GM13977 (cell line): ENCODE measurements at regions not wholly inside any gene's neighbourhood (a gene's known extent, or its start where the extent isn't known, plus 50 kb on each side); places are given as distances from the start of the nearest gene placed in this dataset.
"Not testable (repeated sequence)": the region's sequence is repeated elsewhere in the genome, so short reads cannot be mapped to it uniquely, and the experiment has no call there.

Source experiments
- DNase-seq: peaks from one replicate; pipeline ENCODE4 v3.0.0; 2012; ENCODE audit warnings: low spot score
- in situ Hi-C: fragments of 300-500 bp; cut with MboI; formaldehyde crosslinking; loops from one replicate; pipeline ENCODE4 v1.12.0; 2022; ENCODE audit warnings: low sequenced_read_pairs, low pct_unique_long_range_greater_than_20kb, mixed read lengths, inconsistent platforms; ENCODE audit not compliant: unreplicated experiment
- TF ChIP-seq, protein P1 (sequence below): IDR thresholded peaks from 2 replicates; pipeline ENCODE4 v1.5.1; 2012; ENCODE audit warnings: mild to moderate bottlenecking, control low read depth; ENCODE audit not compliant: insufficient read depth; ENCODE audit errors: extremely low read depth, missing control alignments

DNA sequence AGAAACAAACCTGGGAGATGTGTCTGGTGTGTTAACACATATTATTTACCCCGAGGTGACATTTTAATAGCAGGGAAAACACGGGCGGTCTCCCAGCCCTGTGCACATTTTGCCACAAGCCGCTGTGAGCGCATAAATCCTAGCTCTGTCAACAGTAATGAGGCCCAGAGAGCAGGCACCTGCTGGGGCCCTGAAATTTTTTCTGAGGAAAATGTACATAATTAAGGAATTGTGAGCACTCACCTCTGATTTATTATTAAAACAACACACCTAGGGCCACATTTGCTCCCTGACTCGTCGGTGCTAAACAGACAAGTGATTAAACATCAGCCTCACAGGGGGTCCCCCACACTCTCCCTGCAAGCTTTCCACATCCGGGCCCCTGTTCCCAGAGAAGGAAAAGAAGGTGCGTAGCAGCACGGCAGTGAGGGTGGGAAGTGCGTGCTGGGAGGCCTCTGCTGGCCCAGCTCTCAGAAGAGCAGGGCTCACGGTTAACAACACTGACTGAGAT, 616.3 kb downstream of the UQCRFS1 start:
- TF ChIP-seq, protein P1, sequence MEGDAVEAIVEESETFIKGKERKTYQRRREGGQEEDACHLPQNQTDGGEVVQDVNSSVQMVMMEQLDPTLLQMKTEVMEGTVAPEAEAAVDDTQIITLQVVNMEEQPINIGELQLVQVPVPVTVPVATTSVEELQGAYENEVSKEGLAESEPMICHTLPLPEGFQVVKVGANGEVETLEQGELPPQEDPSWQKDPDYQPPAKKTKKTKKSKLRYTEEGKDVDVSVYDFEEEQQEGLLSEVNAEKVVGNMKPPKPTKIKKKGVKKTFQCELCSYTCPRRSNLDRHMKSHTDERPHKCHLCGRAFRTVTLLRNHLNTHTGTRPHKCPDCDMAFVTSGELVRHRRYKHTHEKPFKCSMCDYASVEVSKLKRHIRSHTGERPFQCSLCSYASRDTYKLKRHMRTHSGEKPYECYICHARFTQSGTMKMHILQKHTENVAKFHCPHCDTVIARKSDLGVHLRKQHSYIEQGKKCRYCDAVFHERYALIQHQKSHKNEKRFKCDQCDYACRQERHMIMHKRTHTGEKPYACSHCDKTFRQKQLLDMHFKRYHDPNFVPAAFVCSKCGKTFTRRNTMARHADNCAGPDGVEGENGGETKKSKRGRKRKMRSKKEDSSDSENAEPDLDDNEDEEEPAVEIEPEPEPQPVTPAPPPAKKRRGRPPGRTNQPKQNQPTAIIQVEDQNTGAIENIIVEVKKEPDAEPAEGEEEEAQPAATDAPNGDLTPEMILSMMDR, result no peak
- DNase-seq, result no peak
- in situ Hi-C loops, result no loop called here

DNA sequence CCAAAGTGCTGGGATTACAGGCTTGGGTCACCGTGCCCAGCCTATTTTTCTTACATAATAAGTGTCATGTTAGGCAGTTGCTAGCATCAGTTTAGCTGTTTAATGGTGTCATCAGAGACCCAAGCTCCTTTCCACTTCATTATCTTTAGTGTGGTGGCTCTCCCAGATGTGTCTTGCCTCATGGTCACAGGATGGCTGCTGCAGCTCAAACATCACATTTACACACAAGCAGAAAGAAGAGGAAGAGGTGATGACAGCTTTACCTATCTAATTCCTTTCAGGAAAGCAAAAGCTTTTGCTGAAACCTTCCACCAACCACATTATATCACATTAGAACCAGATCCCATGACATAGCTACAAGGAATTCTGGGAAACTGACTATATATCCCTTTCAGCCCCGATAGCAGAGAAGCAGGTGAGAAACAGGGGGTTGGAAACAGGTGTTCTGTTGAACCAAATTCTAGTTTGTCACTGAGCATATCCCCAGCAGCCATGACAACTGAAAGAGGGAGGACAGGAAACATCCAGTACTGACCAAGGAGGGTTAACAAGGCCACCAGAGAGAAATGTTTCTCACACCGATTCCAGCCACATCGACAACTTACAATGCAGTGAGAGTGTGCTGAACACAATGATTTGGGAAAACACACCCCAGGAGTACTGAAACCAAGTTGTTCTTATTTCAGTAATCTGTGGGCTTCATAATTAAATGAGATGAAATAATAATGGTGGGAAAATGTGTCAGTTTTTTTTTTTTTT, 617.0 kb downstream of the UQCRFS1 start:
- in situ Hi-C loops, result no loop called here
- DNase-seq, result no peak
- TF ChIP-seq, protein P1, result no peak

- DNase-seq, result no peak
- TF ChIP-seq, protein P1, result no peak
- in situ Hi-C loops, result no loop called here
Measured at GRCh38 chr19:28594737-28595136, 618.2 kb downstream of the UQCRFS1 start.

- DNase-seq, in situ Hi-C loops: not testable (repeated sequence)
Measured at GRCh38 chr19:28589991-28590411, 623.0 kb downstream of the UQCRFS1 start.

DNA sequence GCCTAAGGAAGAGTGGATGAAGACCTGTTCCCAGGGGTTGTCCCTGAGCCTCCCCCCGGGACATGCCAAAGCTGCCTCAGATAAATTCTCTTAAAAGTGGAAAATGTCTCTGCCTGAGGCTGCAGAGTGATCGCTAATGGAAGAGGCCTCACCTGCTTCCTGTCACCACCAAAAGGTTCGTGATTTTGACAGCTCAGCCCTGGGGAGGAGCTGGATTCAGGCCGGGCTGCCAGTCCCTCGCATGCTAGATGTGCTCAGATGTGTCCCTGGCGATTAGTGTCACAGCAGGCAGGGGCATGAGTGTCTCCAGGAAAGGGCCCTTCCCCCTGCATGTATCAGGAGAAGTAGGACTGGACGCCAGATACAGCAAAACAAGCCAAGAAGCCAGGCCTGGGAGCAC, 626.5 kb downstream of the UQCRFS1 start:
- in situ Hi-C loops, result no loop called here
- no peak for DNase-seq
- TF ChIP-seq, protein P1, result no peak

- in situ Hi-C loops, result no loop called here
- no peak for DNase-seq
- TF ChIP-seq, protein P1, result no peak
Measured at GRCh38 chr19:28585796-28586195, 627.2 kb downstream of the UQCRFS1 start.

DNA sequence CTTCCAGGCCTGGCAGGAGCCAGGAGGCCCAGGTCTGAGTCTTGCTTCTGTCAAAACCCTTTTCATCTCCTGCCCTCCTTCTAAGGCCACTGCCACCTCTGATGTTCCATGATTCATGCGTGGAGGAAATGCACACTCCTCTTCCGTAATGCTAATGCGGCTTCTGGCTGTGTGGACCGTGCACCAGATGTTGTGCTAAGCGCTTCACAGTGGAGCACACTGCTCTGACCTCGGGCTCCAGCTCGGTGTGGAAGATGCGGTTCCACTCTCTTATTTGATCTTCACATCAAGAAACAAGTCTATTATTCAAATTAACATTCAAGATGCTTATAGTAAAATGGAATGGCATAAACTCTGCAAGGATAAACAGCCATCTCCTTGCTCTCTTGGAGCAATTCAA, 629.2 kb downstream of the UQCRFS1 start:
- no peak for DNase-seq
- TF ChIP-seq, protein P1, result no peak
- in situ Hi-C loops, result no loop called here
